ENCODE measurements at regions not wholly inside any gene's neighbourhood (a gene's known extent, or its start where the extent isn't known, plus 50 kb on each side); places are given as distances from the start of the nearest gene placed in this dataset.

- Histone ChIP-seq H3K4me3 (replicated peaks in 1 of 3; ENCODE audit: insufficient read depth in 1 of 3, low read depth in 1 of 3, low read length in 3 of 3) (no peak overlapping the region), H3K9ac (replicated peaks; ENCODE audit: extremely low read depth, insufficient read depth, low read length) (peak overlapping the region; percentile 75), H3K4me2 (ENCODE audit: insufficient read depth, low read length) (peak overlapping the region; percentile 44), H2AFZ (ENCODE audit: low read depth, low read length) (no peak overlapping the region), H3K36me3 (ENCODE audit: control insufficient read depth in 2 of 2, extremely low read depth in 1 of 2, insufficient read depth in 2 of 2, low read length in 2 of 2) (no peaks in the 10 kb centered on the region), H3K27ac (ENCODE audit: insufficient read depth, low read depth, low read length) (peak overlapping the region; percentile 98), H3K27me3 (ENCODE audit: control insufficient read depth in 2 of 2, insufficient read depth in 2 of 2, low read length in 2 of 2) (no peaks in the 10 kb centered on the region), H3K9me3 (replicated peaks; ENCODE audit: control insufficient read depth, insufficient read depth, low read length) (no peaks in the 10 kb centered on the region), H4K20me1 (replicated peaks; ENCODE audit: control insufficient read depth, extremely low read depth, insufficient read depth, low read length) (no peaks in the 10 kb centered on the region), H3K4me1 (ENCODE audit: control insufficient read depth, extremely low read depth, insufficient read depth, low read length) (peaks cover 53% of the 10 kb centered on the region), H3K79me2 (ENCODE audit: control insufficient read depth, insufficient read depth, low read length) (peaks cover 19% of the 10 kb centered on the region), H3K9me1 (replicated peaks; ENCODE audit: control insufficient read depth, extremely low read depth, insufficient read depth, low read length) (no peaks in the 10 kb centered on the region)
- dilution Hi-C loops (cut with MboI; ENCODE audit: extremely low pct_ligation_motif_present, low sequenced_read_pairs) (no loop called here), intact Hi-C loops (cut with micrococcal nuclease) (loop anchor here (1.0 to 5.0 kb wide), 9 partner anchors 18 to 1112 kb away; no protein-coding TSS in a partner anchor)
- POLR2A ChIA-PET, result interaction anchor here (1.4 to 3.0 kb wide), 3 partner anchors 30 to 176 kb away, joined by 4 to 36 read pairs (median 6); partner anchors contain the start of gene SOX4
- DNase-seq (ENCODE audit: low read depth, low spot score) (no peak), FAIRE-seq (no peak)
- TF ChIP-seq FOS (IDR thresholded peaks at IDR 0.05; ENCODE audit: borderline replicate concordance, insufficient read depth, low read length), result no peak
- no peak for TF ChIP-seq GATA2 (IDR thresholded peaks at IDR 0.05; ENCODE audit: insufficient read depth, insufficient read length, low read depth, low read length)
- no peak for TF ChIP-seq MAX (IDR thresholded peaks at IDR 0.05; ENCODE audit: insufficient read depth, insufficient read length)
- TF ChIP-seq, protein P1, sequence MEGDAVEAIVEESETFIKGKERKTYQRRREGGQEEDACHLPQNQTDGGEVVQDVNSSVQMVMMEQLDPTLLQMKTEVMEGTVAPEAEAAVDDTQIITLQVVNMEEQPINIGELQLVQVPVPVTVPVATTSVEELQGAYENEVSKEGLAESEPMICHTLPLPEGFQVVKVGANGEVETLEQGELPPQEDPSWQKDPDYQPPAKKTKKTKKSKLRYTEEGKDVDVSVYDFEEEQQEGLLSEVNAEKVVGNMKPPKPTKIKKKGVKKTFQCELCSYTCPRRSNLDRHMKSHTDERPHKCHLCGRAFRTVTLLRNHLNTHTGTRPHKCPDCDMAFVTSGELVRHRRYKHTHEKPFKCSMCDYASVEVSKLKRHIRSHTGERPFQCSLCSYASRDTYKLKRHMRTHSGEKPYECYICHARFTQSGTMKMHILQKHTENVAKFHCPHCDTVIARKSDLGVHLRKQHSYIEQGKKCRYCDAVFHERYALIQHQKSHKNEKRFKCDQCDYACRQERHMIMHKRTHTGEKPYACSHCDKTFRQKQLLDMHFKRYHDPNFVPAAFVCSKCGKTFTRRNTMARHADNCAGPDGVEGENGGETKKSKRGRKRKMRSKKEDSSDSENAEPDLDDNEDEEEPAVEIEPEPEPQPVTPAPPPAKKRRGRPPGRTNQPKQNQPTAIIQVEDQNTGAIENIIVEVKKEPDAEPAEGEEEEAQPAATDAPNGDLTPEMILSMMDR (IDR thresholded peaks at IDR 0.05; ENCODE audit: extremely low read depth in 1 of 2, insufficient read depth in 1 of 2, low read depth in 1 of 2, low read length in 2 of 2), result no peak
- no peak for TF ChIP-seq POLR2AphosphoS5 (IDR thresholded peaks at IDR 0.05; ENCODE audit: insufficient read depth, low read depth, low read length)
- no peak for TF ChIP-seq MYC (IDR thresholded peaks at IDR 0.05; ENCODE audit: low read depth, low read length)
- TF ChIP-seq EZH2 (IDR thresholded peaks at IDR 0.05; ENCODE audit: borderline replicate concordance, low read depth, low read length, severe bottlenecking), result no peak
- no peak for TF ChIP-seq POLR2A (IDR thresholded peaks at IDR 0.05; ENCODE audit: low read depth, low read length)
- no peak for TF ChIP-seq JUN (IDR thresholded peaks at IDR 0.05; ENCODE audit: borderline replicate concordance, insufficient read depth, insufficient read length, low read depth)
- no TSS peak for BruUV-seq (replicated peaks)
- CTCF ChIA-PET, result interaction anchor here (0.6 to 2.7 kb wide), 14 partner anchors 12 to 1242 kb away, joined by 3 to 28 read pairs (median 4); partner anchors contain the start of gene SOX4
Measured at GRCh38 chr6:21769968-21770367, 176.4 kb downstream of the SOX4 start.

All from endothelial cell of umbilical vein (primary cell).